ENCODE measurements at regions not wholly inside any gene's neighbourhood (a gene's known extent, or its start where the extent isn't known, plus 50 kb on each side); places are given as distances from the start of the nearest gene placed in this dataset.

- DNase-seq (no peak), ATAC-seq (no peak)
- no peak overlapping the region for H3K4me3 Mint-ChIP-seq
Measured at GRCh38 chr5:107263387-107264018, 407.2 kb downstream of the EFNA5 start.

GRCh38 chr5:107257885-107258520, 412.7 kb downstream of the EFNA5 start:
- no peak overlapping the region for H3K27ac Mint-ChIP-seq
- ATAC-seq (no peak), DNase-seq (no peak)
- no peak overlapping the region for H3K4me3 Mint-ChIP-seq
- H3K27me3 Mint-ChIP-seq = peaks cover 7% of the 10 kb centered on the region
- peaks cover 1% of the 10 kb centered on the region for H3K4me1 Mint-ChIP-seq
- peaks cover 9% of the 10 kb centered on the region for H3K9me3 Mint-ChIP-seq
- no peaks in the 10 kb centered on the region for H3K36me3 Mint-ChIP-seq (ENCODE audit: low read depth)

More at GRCh38 chr5:107263387-107264018, 407.2 kb downstream of the EFNA5 start:
- no peak overlapping the region for H3K27ac Mint-ChIP-seq
- peaks cover 9% of the 10 kb centered on the region for H3K9me3 Mint-ChIP-seq
- peaks cover 7% of the 10 kb centered on the region for H3K27me3 Mint-ChIP-seq
- H3K36me3 Mint-ChIP-seq (ENCODE audit: low read depth) = no peaks in the 10 kb centered on the region
- peaks cover 8% of the 10 kb centered on the region for H3K4me1 Mint-ChIP-seq

GRCh38 chr5:107254902-107255234, 415.9 kb downstream of the EFNA5 start:
- H3K27me3 Mint-ChIP-seq = peaks cover 2% of the 10 kb centered on the region
- H3K36me3 Mint-ChIP-seq (ENCODE audit: low read depth) = no peaks in the 10 kb centered on the region
- H3K9me3 Mint-ChIP-seq = no peaks in the 10 kb centered on the region
- no peak for ATAC-seq
- no peak overlapping the region for H3K4me3 Mint-ChIP-seq
- H3K27ac Mint-ChIP-seq = no peak overlapping the region
- no peaks in the 10 kb centered on the region for H3K4me1 Mint-ChIP-seq
- no peak for DNase-seq

GRCh38 chr5:107254214-107254901, 416.4 kb downstream of the EFNA5 start:
- H3K27me3 Mint-ChIP-seq = no peaks in the 10 kb centered on the region
- no peak for DNase-seq
- ATAC-seq = no peak
- no peak overlapping the region for H3K27ac Mint-ChIP-seq
- no peaks in the 10 kb centered on the region for H3K4me1 Mint-ChIP-seq
- no peaks in the 10 kb centered on the region for H3K36me3 Mint-ChIP-seq (ENCODE audit: low read depth)
- H3K4me3 Mint-ChIP-seq = no peak overlapping the region
- no peaks in the 10 kb centered on the region for H3K9me3 Mint-ChIP-seq

GRCh38 chr5:107253246-107253645, 417.5 kb downstream of the EFNA5 start:
- Mint-ChIP-seq H3K27me3 (no peaks in the 10 kb centered on the region), H3K36me3 (ENCODE audit: low read depth) (no peaks in the 10 kb centered on the region), H3K27ac (no peak overlapping the region), H3K4me3 (no peak overlapping the region), H3K9me3 (no peaks in the 10 kb centered on the region), H3K4me1 (no peaks in the 10 kb centered on the region)
- no peak for DNase-seq
- ATAC-seq = no peak

GRCh38 chr5:107251151-107251550, 419.6 kb downstream of the EFNA5 start:
- Mint-ChIP-seq H3K27ac (no peak overlapping the region), H3K4me3 (no peak overlapping the region), H3K36me3 (ENCODE audit: low read depth) (no peaks in the 10 kb centered on the region), H3K4me1 (no peaks in the 10 kb centered on the region), H3K9me3 (no peaks in the 10 kb centered on the region), H3K27me3 (no peaks in the 10 kb centered on the region)
- ATAC-seq (no peak), DNase-seq (no peak)

- no peak for ATAC-seq
- Mint-ChIP-seq H3K27me3 (no peaks in the 10 kb centered on the region), H3K4me1 (no peaks in the 10 kb centered on the region), H3K27ac (no peak overlapping the region), H3K4me3 (no peak overlapping the region), H3K36me3 (ENCODE audit: low read depth) (no peaks in the 10 kb centered on the region), H3K9me3 (no peaks in the 10 kb centered on the region)
- peak; percentile 44 for DNase-seq
Measured at GRCh38 chr5:107248066-107248695, 422.6 kb downstream of the EFNA5 start.

- ATAC-seq = no peak
Measured at GRCh38 chr5:107247427-107247826, 423.3 kb downstream of the EFNA5 start.

GRCh38 chr5:107243220-107243579, 427.5 kb downstream of the EFNA5 start:
- ATAC-seq = no peak
- no peaks in the 10 kb centered on the region for H3K36me3 Mint-ChIP-seq (ENCODE audit: low read depth)

More at GRCh38 chr5:107247427-107247826, 423.3 kb downstream of the EFNA5 start:
- DNase-seq = no peak
- Mint-ChIP-seq H3K36me3 (ENCODE audit: low read depth) (no peaks in the 10 kb centered on the region), H3K9me3 (no peaks in the 10 kb centered on the region), H3K4me1 (no peaks in the 10 kb centered on the region), H3K4me3 (no peak overlapping the region), H3K27me3 (no peaks in the 10 kb centered on the region), H3K27ac (no peak overlapping the region)

GRCh38 chr5:107242411-107243219, 428.1 kb downstream of the EFNA5 start:
- Mint-ChIP-seq H3K4me3 (no peak overlapping the region), H3K27ac (no peak overlapping the region), H3K4me1 (no peaks in the 10 kb centered on the region), H3K27me3 (no peaks in the 10 kb centered on the region), H3K36me3 (ENCODE audit: low read depth) (no peaks in the 10 kb centered on the region), H3K9me3 (no peaks in the 10 kb centered on the region)
- ATAC-seq = no peak
- no peak for DNase-seq

More at GRCh38 chr5:107243220-107243579, 427.5 kb downstream of the EFNA5 start:
- no peak overlapping the region for H3K27ac Mint-ChIP-seq
- no peak for DNase-seq
- H3K27me3 Mint-ChIP-seq = no peaks in the 10 kb centered on the region
- H3K9me3 Mint-ChIP-seq = no peaks in the 10 kb centered on the region
- H3K4me3 Mint-ChIP-seq = no peak overlapping the region
- H3K4me1 Mint-ChIP-seq = no peaks in the 10 kb centered on the region

GRCh38 chr5:107241841-107242240, 428.9 kb downstream of the EFNA5 start:
- no peak for ATAC-seq

GRCh38 chr5:107235167-107235566, 435.6 kb downstream of the EFNA5 start:
- H3K9me3 Mint-ChIP-seq = no peaks in the 10 kb centered on the region
- H3K27ac Mint-ChIP-seq = no peak overlapping the region
- no peak overlapping the region for H3K4me3 Mint-ChIP-seq
- ATAC-seq (no peak), DNase-seq (no peak)
- no peaks in the 10 kb centered on the region for H3K4me1 Mint-ChIP-seq
- H3K36me3 Mint-ChIP-seq (ENCODE audit: low read depth) = no peaks in the 10 kb centered on the region
- H3K27me3 Mint-ChIP-seq = peaks cover 2% of the 10 kb centered on the region

More at GRCh38 chr5:107241841-107242240, 428.9 kb downstream of the EFNA5 start:
- Mint-ChIP-seq H3K27me3 (no peaks in the 10 kb centered on the region), H3K4me3 (no peak overlapping the region), H3K36me3 (ENCODE audit: low read depth) (no peaks in the 10 kb centered on the region), H3K4me1 (no peaks in the 10 kb centered on the region), H3K27ac (no peak overlapping the region), H3K9me3 (no peaks in the 10 kb centered on the region)
- DNase-seq = no peak

- Mint-ChIP-seq H3K36me3 (ENCODE audit: low read depth) (no peaks in the 10 kb centered on the region), H3K4me1 (no peaks in the 10 kb centered on the region), H3K27ac (no peak overlapping the region), H3K4me3 (no peak overlapping the region), H3K27me3 (peaks cover 2% of the 10 kb centered on the region), H3K9me3 (no peaks in the 10 kb centered on the region)
- ATAC-seq (no peak), DNase-seq (no peak)
Measured at GRCh38 chr5:107232788-107233187, 437.9 kb downstream of the EFNA5 start.

GRCh38 chr5:107232293-107232692, 438.4 kb downstream of the EFNA5 start:
- H3K4me3 Mint-ChIP-seq = no peak overlapping the region
- H3K27me3 Mint-ChIP-seq = peaks cover 2% of the 10 kb centered on the region
- no peaks in the 10 kb centered on the region for H3K9me3 Mint-ChIP-seq
- no peak for ATAC-seq
- H3K4me1 Mint-ChIP-seq = no peaks in the 10 kb centered on the region
- no peaks in the 10 kb centered on the region for H3K36me3 Mint-ChIP-seq (ENCODE audit: low read depth)
- DNase-seq = no peak
- H3K27ac Mint-ChIP-seq = no peak overlapping the region

Data from activated naive CD8-positive, alpha-beta T cell treated with anti-CD3 and anti-CD28 coated beads, Interleukin-2, amount 50 U/mL, for 24 hours (primary cell).